SIG-M5 (cell line): ENCODE measurements at regions not wholly inside any gene's neighbourhood (a gene's known extent, or its start where the extent isn't known, plus 50 kb on each side); places are given as distances from the start of the nearest gene placed in this dataset.
"Not testable (repeated sequence)": the region's sequence is repeated elsewhere in the genome, so short reads cannot be mapped to it uniquely, and the experiment has no call there.

Source experiments
- DNase-seq: peaks from one replicate; lab custom pipeline; 2025; lab: John Stamatoyannopoulos, UW

GRCh38 chr13:28573595-28574373 lies 78.9 kb upstream of the FLT1 start:
- peak; percentile 32 for DNase-seq

- DNase-seq = no peak
Measured at GRCh38 chr13:28572871-28573270, 77.9 kb upstream of the FLT1 start.

- not testable (repeated sequence) for DNase-seq
Measured at GRCh38 chr13:28570356-28570755, 75.4 kb upstream of the FLT1 start.

- DNase-seq = no peak
Measured at GRCh38 chr13:28569886-28570285, 75.0 kb upstream of the FLT1 start.

GRCh38 chr13:28568286-28568685 lies 73.4 kb upstream of the FLT1 start:
- no peak for DNase-seq

- no peak for DNase-seq
Measured at GRCh38 chr13:28566891-28567290, 72.0 kb upstream of the FLT1 start.

GRCh38 chr13:28566283-28566682 lies 71.4 kb upstream of the FLT1 start:
- no peak for DNase-seq

GRCh38 chr13:28564030-28564429 lies 69.1 kb upstream of the FLT1 start:
- no peak for DNase-seq

GRCh38 chr13:28563609-28564008 lies 68.7 kb upstream of the FLT1 start:
- no peak for DNase-seq

GRCh38 chr13:28560612-28561011 lies 65.7 kb upstream of the FLT1 start:
- no peak for DNase-seq

- DNase-seq = no peak
Measured at GRCh38 chr13:28559636-28560259, 64.8 kb upstream of the FLT1 start.

GRCh38 chr13:28558567-28558966 lies 63.6 kb upstream of the FLT1 start:
- no peak for DNase-seq

GRCh38 chr13:28557725-28558520 lies 63.0 kb upstream of the FLT1 start:
- DNase-seq = no peak

- no peak for DNase-seq
Measured at GRCh38 chr13:28555096-28555495, 60.2 kb upstream of the FLT1 start.

GRCh38 chr13:28553971-28554370 lies 59.0 kb upstream of the FLT1 start:
- DNase-seq = no peak

GRCh38 chr13:28552288-28552687 lies 57.4 kb upstream of the FLT1 start:
- DNase-seq = no peak

- DNase-seq = no peak
Measured at GRCh38 chr13:28551498-28551895, 56.6 kb upstream of the FLT1 start.

- DNase-seq = no peak
Measured at GRCh38 chr13:28550721-28551497, 56.0 kb upstream of the FLT1 start.

- DNase-seq = no peak
Measured at GRCh38 chr13:28550091-28550490, 55.2 kb upstream of the FLT1 start.

- DNase-seq = no peak
Measured at GRCh38 chr13:28548872-28549271, 53.9 kb upstream of the FLT1 start.

GRCh38 chr13:28548468-28548867 lies 53.5 kb upstream of the FLT1 start:
- no peak for DNase-seq
